ENCODE measurements at regions not wholly inside any gene's neighbourhood (a gene's known extent, or its start where the extent isn't known, plus 50 kb on each side); places are given as distances from the start of the nearest gene placed in this dataset.

DNA sequence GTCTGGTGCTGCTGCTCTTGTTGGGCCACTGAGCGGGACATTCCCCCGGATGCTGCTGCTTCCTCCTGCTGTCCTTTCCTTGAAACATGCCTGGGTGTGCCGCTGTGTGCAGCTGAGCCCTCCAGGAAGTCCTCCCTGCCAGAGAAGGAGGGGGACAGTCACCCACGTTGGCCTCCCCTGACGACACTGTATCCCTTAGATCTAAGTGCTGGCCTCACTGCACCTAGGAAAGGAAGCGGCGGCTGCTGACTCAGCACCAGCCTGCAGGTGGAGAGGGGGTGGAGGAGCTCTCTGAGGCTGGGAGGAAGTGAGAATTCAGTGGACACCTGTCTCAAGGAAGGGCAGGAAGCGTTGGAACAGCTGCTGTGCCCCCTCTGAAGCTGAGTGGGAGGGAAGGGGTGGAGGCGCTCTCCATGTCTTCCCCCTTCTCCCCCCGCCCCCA, 239.8 kb downstream of the HAUS1 start:
- DNase-seq (ENCODE audit: low read depth in 2 of 2, low spot score in 1 of 2), result peak in 1 of 2 donors; percentile 5

DNA sequence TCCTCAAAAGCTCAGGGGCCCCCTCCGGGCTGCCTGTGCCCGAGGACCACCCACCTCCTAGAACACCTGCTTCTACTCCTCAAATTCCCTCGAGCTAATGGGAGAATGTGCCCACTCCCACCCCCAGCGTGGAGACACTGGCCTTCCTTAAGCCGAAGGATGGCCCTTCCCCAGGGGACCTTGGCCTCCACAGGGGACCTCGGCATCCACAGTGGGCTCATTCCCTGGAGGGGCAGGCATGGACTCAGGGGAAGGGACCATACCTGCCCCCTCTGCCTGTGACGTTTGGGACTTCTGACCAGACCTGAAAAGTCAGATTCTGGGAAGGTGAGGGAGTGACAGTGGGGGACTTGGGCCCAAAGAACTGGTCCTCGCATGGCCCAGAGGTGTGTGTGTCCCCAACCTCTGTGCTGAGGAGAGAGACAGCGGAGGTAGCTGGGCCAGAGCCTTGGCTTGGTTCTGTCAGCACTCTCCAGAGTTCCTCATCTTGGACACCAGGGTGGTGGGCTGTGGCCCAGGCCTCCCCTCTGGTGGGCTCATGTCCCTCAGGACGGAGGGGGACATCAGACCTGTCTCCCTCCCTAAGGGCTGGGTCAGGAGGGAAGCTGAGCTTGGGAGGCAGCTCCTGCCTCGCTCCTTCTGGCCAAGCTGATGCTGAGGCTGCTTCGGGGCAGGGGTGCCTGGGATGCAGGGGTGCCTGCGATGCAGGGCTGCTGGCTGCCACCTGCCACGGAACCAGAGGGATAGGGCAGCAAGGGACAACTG, 240.4 kb downstream of the HAUS1 start:
- no peak for DNase-seq (ENCODE audit: low read depth in 2 of 2, low spot score in 1 of 2)

DNA sequence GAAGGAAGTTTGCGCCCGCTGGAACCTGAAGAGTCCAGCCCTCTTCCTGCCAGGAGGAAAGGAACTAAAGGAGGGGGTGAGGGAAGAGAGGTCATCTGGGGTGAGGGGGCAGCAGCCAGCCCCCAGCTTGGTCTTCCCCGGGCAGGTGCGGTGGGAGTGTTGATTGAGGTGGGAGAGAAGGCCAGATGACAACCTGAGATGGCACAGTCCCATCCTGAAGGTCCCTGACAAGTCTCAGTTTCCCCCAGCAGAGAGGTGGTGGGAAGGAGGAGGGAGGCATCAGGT, 240.9 kb downstream of the HAUS1 start:
- no peak for DNase-seq (ENCODE audit: low read depth in 2 of 2, low spot score in 1 of 2)

DNA sequence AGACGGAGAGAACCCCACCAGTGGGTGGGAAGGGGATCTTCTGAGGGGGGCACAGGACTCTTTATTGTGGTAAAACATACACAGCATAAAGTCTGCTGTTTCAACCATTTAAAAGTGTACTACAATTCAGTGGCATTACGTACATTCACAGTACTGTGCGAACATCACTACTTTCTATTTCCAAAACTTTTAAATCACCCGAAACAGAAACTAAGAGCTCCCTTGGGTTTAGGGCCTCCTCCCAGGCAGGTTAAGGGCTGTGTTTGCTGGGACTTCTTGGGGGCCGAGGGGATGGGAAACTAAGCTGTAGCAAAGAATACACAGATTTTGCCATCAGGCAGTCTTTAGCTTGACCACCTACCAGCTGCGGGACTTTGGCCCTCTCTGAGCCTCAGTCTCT, 242.0 kb downstream of the HAUS1 start:
- DNase-seq (ENCODE audit: low read depth in 2 of 2, low spot score in 1 of 2), result no peak

DNA sequence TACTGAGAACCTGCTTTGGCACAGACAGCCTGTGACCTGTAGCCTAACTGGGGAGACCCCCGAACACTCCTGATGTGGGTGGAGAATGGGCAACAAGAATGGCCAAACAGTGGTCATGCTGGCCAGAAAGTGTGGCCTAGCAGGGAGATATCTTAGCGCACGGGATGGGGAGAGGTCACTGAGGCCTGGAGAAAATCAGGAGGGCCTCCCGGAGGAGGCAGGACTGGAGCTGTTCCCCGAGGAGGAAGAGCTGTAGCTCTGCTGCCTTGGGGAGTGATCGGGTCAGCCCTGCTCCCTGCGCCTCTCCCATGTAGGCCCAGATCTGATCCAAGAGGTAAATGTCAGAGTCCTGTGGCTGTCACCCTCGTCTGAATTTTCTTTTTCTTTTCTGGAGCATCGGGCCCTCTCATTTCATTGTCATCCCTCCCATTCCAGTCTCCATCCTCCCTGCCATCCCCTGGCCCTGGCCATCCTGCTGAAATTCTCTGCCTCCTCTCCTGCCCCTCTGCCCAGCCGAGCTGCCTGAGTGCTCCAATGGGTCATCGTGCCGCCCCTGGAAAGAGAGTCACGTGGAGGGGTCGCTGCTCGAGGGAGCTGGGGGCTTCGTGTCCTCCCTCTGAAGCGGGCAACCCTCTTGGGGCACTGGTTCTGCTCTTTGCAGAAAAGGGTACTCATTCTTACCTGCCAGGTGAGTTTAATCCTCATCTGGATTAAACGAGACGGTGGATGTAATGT, 242.9 kb downstream of the HAUS1 start:
- DNase-seq (ENCODE audit: low read depth in 2 of 2, low spot score in 1 of 2), result no peak

DNA sequence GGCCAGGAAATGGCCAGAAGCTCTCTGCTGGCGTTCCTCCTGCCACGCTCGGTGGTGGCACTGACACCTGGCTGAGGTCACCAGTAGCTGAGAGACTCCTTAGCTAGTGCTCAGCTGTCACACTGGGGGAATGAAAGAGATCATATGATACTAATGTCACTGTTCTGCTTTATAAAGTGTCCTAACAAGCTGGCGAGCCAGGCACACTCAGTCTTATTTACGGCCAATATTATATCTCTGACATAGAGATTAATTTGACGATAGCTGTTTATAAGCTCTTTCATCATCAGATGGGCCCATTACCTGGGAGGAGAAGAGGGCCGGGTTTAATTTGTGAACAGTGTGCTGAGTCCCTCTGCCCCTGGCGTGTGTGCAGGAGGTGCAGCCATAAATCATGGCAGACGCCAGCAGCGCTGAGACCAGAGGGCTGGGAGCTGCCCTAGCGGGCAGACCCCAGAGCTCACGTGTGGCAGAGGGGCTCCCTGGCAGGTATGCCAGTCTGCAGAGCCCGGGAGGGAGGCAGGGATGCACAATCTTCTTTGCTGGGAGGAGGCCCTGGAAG, 246.5 kb downstream of the HAUS1 start:
- no peak for DNase-seq (ENCODE audit: low read depth in 2 of 2, low spot score in 1 of 2)

DNA sequence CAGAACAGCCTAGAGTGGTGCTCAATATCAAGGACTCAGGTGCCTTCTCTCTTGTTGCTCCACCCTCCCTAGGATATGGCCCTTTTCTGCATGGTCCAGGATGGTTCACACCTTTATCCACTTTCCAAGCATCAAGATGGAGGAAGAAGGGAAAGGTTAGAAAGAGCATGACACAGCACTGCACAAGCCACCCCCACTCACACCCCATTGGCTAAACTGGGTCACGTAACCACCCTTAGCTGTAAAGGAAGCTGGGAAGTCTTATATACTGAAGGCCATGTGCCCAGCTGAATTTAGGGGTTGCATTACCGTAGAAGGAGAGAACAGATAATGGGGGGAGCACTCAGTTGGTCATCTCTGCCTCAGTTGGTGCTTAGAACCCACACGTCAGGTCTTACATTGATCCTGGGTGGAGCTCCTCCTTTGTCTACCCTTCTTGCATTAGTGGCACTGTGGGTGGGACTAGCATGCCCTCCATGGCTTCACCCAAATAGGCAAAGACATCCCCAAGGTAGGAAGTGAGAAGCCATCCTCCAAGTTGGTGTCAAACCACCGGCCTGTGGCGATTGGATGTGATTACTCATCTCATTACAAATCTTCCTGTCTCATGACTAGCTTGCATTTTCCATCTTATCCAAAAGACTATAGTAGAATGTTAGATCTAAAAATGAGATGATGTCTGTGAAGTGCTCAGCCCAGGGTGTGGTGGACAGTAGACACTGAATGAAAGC, 248.5 kb downstream of the HAUS1 start:
- DNase-seq (ENCODE audit: low read depth in 2 of 2, low spot score in 1 of 2), result no peak

DNA sequence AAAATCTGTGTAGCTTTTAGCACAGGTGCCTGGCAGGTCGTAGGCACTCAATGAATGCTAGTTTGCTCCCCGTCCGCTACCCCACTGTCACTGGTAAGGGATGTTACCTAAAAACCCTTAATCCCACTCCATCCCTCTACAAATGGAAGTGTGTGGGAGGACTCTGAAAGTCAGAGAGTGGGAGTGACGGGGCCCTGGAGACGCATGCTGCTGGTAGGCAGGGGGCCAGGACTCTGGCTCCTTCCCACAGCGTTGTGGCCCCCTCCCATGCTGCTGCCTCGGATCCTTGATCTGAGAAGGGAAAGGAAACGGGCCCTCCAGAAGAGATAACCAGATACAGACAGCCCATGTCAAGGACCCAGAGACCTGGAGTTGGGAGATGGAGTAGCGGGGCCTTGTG, 249.3 kb downstream of the HAUS1 start:
- DNase-seq (ENCODE audit: low read depth in 2 of 2, low spot score in 1 of 2), result no peak

DNA sequence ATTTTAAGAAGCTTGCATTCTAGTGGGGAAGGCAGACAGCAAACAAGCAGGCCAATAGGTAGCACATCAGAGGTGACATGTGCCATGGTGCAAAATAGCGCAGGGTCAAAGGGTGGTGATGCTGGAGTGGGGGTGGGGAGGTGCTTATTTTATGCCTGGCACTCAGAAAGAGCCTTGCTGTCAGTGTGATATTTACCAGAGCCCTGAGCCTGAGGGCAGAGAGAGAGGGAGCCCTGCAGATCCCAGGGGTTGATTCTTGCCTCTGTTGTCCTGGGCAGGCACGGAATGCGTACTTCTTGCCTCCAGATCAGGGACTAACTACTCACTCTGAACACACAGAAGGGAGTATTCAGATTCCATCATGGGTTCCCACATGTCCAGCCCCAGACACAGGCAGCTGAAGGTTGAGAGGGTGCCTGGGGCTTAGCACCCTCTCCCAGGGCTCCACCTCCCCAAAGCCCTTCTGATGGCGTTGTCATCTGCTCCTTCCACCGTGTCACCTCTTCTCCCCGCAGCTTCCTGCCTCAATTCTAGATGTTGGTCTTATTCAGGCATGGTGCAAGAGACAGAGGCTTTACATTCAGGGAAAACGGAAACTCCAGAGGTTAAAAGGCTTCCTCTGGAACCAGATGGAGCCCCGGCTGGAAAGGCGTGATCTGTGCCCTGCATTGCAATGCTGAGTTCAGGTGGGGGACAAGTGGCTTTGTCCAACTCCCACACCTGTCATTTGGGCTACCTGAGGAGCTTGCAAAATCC, 252.3 kb downstream of the HAUS1 start:
- DNase-seq (ENCODE audit: low read depth in 2 of 2, low spot score in 1 of 2), result no peak

DNA sequence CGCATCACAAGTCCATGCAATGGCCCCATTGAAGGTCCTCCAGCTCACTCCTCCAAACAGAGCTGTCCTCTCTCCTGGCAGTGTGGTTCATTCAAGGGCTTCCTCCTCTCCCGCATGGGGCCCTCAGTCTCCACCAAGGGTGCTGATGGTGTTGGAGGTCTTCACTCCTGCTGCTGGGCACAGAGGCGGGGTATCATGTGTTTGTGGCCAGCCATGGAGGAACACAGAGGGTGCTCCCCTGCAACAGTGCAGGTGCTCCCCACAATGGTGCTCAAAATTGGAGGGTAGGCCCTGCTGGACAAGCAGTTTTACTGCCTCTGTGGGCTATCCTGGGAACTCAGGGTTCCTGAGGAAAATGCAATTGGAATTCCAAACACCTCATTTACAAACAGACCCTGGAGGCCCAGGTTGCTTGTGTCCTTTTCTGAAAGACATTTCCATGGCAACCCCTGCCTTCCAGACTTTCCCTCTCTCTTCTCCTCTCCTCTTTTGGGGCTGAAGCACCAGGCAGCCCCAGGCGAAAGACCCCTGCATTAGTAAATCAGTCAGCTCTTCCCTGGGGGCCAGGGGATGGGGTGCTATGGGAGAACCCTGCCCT, 256.0 kb downstream of the HAUS1 start:
- DNase-seq (ENCODE audit: low read depth in 2 of 2, low spot score in 1 of 2), result no peak

DNA sequence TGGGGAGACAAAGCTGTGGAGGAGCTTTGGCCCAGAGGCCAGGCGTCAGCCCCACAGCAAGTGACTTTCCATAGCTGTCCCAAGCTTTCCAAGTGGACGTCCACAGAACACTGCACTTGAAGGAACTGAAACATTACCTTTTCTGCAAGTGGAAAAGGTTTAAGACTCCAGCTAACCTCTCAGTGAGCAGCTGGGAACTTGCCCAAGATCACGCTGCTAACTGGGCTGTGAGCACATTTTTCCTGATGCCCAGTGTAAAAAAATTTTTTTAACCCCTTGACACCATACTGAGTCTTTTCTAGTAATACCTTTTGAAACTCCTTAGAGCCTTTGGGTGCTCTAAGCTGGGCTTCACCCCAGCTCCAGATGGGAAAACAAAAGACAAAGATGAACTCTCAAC, 256.7 kb downstream of the HAUS1 start:
- DNase-seq (ENCODE audit: low read depth in 2 of 2, low spot score in 1 of 2), result no peak

DNA sequence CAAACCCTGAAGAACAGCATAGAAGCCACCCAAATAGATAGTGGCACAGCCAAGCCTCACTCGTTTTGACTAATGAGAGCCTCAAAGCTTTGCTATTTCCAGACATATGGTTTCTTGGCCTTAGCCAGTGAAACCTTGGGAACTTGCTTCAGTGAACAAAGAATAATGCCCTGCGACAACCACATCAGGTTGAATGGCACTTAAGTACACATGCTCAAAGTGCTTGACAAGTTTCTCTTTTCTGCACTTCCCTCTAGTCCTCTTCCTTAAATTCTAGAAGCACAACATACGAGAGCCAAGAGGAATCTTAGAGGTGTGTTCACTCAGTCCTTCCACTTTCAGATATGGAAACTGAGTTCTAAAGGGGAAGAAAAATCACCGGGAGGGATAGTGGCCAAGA, 258.3 kb downstream of the HAUS1 start:
- DNase-seq (ENCODE audit: low read depth in 2 of 2, low spot score in 1 of 2), result no peak

DNA sequence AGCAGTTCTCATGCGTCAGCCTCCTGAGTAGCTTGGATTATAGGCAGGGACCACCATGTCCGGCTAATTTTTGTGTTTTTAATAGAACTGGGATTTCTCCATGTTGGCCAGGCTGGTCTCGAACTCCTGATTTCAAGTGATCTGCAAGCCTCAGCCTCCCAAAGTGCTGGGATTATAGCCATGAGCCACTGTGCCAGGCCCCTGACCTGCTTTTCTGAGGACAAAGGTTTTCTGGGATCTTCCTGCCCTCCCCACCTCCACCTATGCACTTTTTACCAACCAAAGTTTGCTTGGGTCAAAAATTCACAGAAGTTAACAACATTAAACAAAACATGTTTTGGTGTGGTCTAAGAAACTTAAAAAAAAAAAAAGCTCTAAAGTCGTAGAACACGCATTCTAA, 259.9 kb downstream of the HAUS1 start:
- no peak for DNase-seq (ENCODE audit: low read depth in 2 of 2, low spot score in 1 of 2)

DNA sequence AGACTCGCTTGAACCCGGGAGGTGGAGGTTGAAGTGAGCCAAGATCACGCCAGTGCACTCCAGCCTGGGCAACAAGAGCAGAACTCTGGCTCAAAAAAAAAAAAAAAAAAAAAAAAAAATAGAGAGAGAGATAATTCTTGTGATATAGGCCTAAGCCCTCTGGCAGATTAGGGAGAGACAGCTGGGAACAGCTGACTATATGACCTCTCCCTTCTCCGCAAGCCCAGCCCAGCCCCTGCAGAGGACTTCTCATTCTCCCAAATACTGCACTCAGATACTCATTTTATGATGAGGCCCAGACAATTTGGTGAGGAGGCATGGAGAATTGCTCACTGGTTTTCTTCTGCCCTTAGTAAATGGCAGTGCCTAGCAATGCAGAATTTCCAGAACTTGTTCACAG, 262.0 kb downstream of the HAUS1 start:
- DNase-seq (ENCODE audit: low read depth in 2 of 2, low spot score in 1 of 2), result no peak

DNA sequence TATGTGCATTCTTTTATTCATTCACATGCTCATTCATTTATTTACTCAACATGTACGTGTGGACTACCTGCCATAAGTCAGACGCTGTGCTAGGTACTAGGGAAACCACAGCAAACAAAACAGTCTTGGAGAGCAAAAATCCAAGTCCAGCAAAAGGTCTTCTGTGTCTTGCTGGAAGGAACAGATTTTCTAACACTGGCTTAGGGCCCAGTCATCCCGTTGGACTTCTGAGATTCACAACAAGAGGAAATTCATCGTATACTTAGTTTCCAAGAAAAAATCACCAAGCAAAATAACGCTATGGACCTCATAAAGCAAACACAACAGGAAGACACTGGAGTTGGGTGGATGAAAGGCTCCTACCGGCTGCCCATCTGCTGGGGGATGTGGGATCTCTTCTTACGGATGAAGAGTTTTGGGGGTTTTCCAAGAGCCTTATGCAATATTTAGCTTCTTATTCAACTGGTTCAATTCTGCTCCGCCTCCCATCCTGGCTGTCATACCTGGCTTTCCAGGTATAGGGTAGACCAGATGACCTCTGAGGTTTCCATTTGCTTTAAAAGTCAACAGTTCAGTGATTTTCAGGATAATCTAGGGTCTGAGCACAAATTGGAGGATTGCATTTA, 262.7 kb downstream of the HAUS1 start:
- DNase-seq (ENCODE audit: low read depth in 2 of 2, low spot score in 1 of 2), result no peak

DNA sequence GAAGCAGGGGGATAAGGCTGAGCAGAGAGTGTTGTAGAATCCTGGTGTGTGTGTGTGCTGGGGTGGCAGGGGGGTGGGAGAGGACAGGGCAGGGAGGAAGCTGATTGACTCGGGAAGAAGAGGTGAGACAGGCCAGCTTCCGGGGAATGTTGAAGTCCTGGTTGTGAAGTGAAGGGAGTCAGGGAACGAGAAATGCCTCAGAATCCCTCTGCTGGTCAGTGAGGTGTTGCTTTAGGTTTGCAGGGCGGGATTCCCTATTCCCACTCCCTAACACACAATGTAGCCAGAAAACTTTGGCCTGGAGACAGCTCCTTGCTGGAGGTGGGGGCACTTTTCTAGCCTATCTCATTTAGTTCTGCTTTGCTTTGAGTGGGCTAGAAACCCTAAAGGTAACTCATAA, 265.1 kb downstream of the HAUS1 start:
- DNase-seq (ENCODE audit: low read depth in 2 of 2, low spot score in 1 of 2), result no peak

DNA sequence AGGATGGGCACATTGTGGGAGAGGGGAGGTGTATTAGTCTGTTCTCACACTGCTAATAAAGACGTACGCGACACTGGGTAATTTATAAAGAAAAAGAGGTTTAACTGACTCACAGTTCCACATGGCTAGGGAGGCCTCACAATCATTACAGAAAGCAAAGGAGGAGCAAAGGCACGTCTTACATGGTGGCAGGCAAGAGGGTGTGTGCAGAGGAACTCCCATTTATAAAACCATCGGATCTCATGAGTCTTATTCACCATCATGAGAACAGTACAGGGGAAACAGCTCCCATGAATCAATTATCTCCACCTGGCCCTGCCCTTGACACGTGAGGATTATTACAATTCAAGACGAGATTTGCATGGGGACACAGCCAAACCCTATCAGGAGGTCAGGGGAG, 266.7 kb downstream of the HAUS1 start:
- no peak for DNase-seq (ENCODE audit: low read depth in 2 of 2, low spot score in 1 of 2)

DNA sequence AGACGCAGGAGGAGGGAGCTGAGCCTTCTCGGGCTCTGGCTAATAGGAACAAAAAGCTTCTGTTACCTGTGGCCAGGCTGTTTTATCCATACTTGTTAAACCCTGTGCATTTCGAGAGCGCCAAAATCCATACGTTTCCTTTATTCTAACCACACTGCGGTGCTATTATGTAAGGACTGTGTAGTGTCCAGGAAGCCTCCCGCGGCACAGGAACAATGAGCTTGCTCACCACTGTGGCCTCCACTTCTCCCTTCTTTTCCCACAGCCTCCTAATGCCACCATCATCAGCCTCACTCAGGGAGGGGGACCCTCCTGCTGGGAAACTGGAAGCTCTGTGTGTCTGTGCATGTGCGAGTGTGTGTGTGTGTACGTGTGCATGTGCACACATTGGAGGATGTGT, 268.5 kb downstream of the HAUS1 start:
- no peak for DNase-seq (ENCODE audit: low read depth in 2 of 2, low spot score in 1 of 2)

DNA sequence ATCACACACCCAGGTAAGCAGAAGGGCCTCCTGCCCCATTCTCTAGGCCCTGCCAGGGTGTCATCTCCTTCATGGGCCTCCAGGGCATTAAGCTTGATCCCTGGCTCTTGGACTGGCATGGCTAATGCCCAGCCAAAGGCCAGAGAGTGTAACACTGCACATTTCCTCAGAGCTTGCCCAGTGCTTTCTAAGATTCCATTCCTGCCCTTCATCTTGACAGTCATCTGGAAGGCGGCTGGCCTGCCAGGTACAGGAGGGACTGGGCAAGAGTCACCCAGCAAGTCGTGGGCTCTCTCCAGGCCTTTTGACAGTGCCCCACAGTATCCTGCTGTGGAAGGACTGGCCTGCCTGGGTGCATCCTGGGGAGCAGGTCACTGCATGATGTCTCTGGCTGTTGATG, 268.9 kb downstream of the HAUS1 start:
- no peak for DNase-seq (ENCODE audit: low read depth in 2 of 2, low spot score in 1 of 2)

DNA sequence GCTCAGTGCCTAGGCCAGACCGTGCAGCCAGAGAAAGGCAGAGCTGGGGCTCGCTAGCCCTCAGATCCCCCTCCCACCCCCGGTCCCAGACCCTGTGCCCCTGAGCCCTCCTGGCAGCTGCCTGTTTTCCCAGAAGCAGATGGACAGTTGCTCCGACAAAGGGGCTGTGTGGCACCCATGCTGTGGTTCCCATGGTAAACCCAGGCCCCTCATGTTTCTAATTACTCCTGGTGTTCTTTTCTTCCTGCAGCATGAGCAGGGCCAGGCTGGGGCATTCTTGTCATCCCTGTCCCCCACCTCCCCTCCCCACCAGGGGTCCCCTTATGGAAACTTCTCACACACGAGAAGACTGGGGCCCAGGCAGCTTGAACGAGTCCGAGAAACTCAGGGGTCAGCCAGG, 269.6 kb downstream of the HAUS1 start:
- no peak for DNase-seq (ENCODE audit: low read depth in 2 of 2, low spot score in 1 of 2)
